IMR-90 (cell line): ENCODE measurements at regions not wholly inside any gene's neighbourhood (a gene's known extent, or its start where the extent isn't known, plus 50 kb on each side); places are given as distances from the start of the nearest gene placed in this dataset.

Experiments used
- ATAC-seq: fragments of 200-7000 bp; cut with Tn5 transposase; 2 replicates; pipeline ENCODE4 v1.9.1; 2020; ENCODE audit warnings: low read depth, mild to moderate bottlenecking, moderate library complexity
- BruUV-seq: library from RNA; stranded (reverse); fragments of 400-500 nt; replicated peaks from 2 replicates; lab custom pipeline; 2021; lab: Mats Ljungman, UMichigan
- CTCF ChIA-PET: fragments of 300-600 bp; formaldehyde crosslinking; extraction: SDS; loops from one replicate; lab custom pipeline; 2021; ENCODE audit warnings: antibody characterized with exemption; lab: Yijun Ruan, JAX
- POLR2A ChIA-PET: fragments of 300-600 bp; sonication (Branson Sonifier 250); formaldehyde crosslinking; loops from one replicate; lab custom pipeline; 2022; ENCODE audit warnings: antibody characterized with exemption; ENCODE audit not compliant: unreplicated experiment; lab: Charles Lee
- DNase-seq: peaks from one replicate; pipeline ENCODE4 v3.0.0; 2013
- H2AFZ ChIP-seq: replicated peaks from 2 replicates; pipeline ENCODE3; 2013; ENCODE audit warnings: low read length, mild to moderate bottlenecking; ENCODE audit not compliant: poor library complexity
- H2AK5ac ChIP-seq: 2 replicates; pipeline ENCODE4 v1.6.1; 2013; ENCODE audit warnings: low read depth, low read length, inconsistent platforms
- H2AK9ac ChIP-seq: replicated peaks from 2 replicates; pipeline ENCODE3; 2013; ENCODE audit warnings: mild to moderate bottlenecking, low read depth, low read length, moderate library complexity; ENCODE audit not compliant: poor library complexity
- H2BK120ac ChIP-seq: 2 replicates; pipeline ENCODE4 v1.6.1; 2013; ENCODE audit warnings: low read depth, low read length, inconsistent platforms
- H2BK15ac ChIP-seq: 3 replicates; pipeline ENCODE4 v1.6.1; 2013; ENCODE audit warnings: low read depth, low read length, inconsistent platforms
- H2BK20ac ChIP-seq: 2 replicates; pipeline ENCODE4 v1.6.1; 2013; ENCODE audit warnings: low read depth, mild to moderate bottlenecking, inconsistent platforms, low read length, moderate library complexity
- H2BK5ac ChIP-seq: 2 replicates; pipeline ENCODE4 v1.6.1; 2013; ENCODE audit warnings: mild to moderate bottlenecking, low read depth, low read length, inconsistent platforms; ENCODE audit not compliant: poor library complexity, severe bottlenecking
- H3K14ac ChIP-seq: replicated peaks from 2 replicates; pipeline ENCODE4 v1.6.1; 2013; ENCODE audit warnings: low read depth, low read length, inconsistent platforms
- H3K18ac ChIP-seq: 2 replicates; pipeline ENCODE4 v1.6.1; 2013; ENCODE audit warnings: low read depth, low read length, control low read depth
- H3K23ac ChIP-seq: 2 replicates; pipeline ENCODE4 v1.6.1; 2013; ENCODE audit warnings: low read depth, low read length, inconsistent platforms
- H3K27ac ChIP-seq: 2 replicates; pipeline ENCODE4 v1.5.1; 2013; ENCODE audit warnings: mild to moderate bottlenecking, control low read depth, low read length; ENCODE audit not compliant: insufficient read depth
- H3K27me3 ChIP-seq: 2 replicates; pipeline ENCODE4 v1.6.1; 2013; ENCODE audit warnings: low read length; ENCODE audit not compliant: control insufficient read depth, insufficient read depth
- H3K36me3 ChIP-seq: 2 replicates; pipeline ENCODE4 v1.6.1; 2013; ENCODE audit warnings: low read length, mixed read lengths; ENCODE audit not compliant: control insufficient read depth, insufficient read depth
- H3K4ac ChIP-seq: 2 replicates; pipeline ENCODE4 v1.6.1; 2013; ENCODE audit warnings: low read depth, low read length, inconsistent platforms
- H3K4me1 ChIP-seq: 2 replicates; pipeline ENCODE4 v1.6.1; 2013; ENCODE audit warnings: low read length, mixed read lengths; ENCODE audit not compliant: control insufficient read depth, insufficient read depth
- H3K4me2 ChIP-seq: 2 replicates; pipeline ENCODE4 v1.6.1; 2013; ENCODE audit warnings: low read depth, mild to moderate bottlenecking, control low read depth, low read length, moderate library complexity
- H3K4me3 ChIP-seq: 2 replicates; pipeline ENCODE4 v1.5.1; 2013; ENCODE audit warnings: low read depth, mild to moderate bottlenecking, control low read depth, low read length, moderate library complexity; ENCODE audit not compliant: insufficient read depth
- H3K56ac ChIP-seq: 2 replicates; pipeline ENCODE4 v1.6.1; 2013; ENCODE audit warnings: low read length, inconsistent platforms; ENCODE audit not compliant: insufficient read depth; ENCODE audit errors: extremely low read depth
- H3K79me1 ChIP-seq, 2 experiments: 2 replicates each; pipeline ENCODE4 v1.6.1; 2013; ENCODE audit warnings: low read length in 2 of 2, inconsistent platforms in 1 of 2, low read depth in 1 of 2
- H3K9ac ChIP-seq: 2 replicates; pipeline ENCODE4 v1.6.1; 2013; ENCODE audit warnings: low read depth, low read length, control low read depth
- H3K9me1 ChIP-seq: 2 replicates; pipeline ENCODE4 v1.6.1; 2013; ENCODE audit warnings: low read length, inconsistent platforms; ENCODE audit not compliant: insufficient read depth
- H3K9me3 ChIP-seq: 2 replicates; pipeline ENCODE4 v1.6.1; 2013; ENCODE audit warnings: low read length; ENCODE audit not compliant: control insufficient read depth, insufficient read depth
- H4K20me1 ChIP-seq: 2 replicates; pipeline ENCODE4 v1.6.1; 2013; ENCODE audit warnings: low read length, inconsistent platforms; ENCODE audit not compliant: insufficient read depth
- H4K5ac ChIP-seq: 2 replicates; pipeline ENCODE4 v1.6.1; 2013; ENCODE audit warnings: mild to moderate bottlenecking, low read depth, low read length, control low read depth
- H4K8ac ChIP-seq, 2 experiments: 2 replicates each; pipeline ENCODE4 v1.6.1; 2013; ENCODE audit warnings: low read depth in 2 of 2, low read length in 2 of 2, control low read depth in 1 of 2, inconsistent platforms in 1 of 2
- H4K91ac ChIP-seq: 2 replicates; pipeline ENCODE4 v1.6.1; 2013; ENCODE audit warnings: low read depth, low read length, inconsistent platforms; ENCODE audit not compliant: insufficient read depth
- BHLHE40 ChIP-seq: fragments of 150-350 bp; IDR thresholded peaks from 2 replicates; pipeline ENCODE4 v1.6.1; 2016; ENCODE audit warnings: mild to moderate bottlenecking, low read depth, low read length
- NFE2L2 ChIP-seq: fragments of 150-350 bp; IDR thresholded peaks from 2 replicates; pipeline ENCODE4 v1.6.1; 2016; ENCODE audit warnings: low read depth, mild to moderate bottlenecking, low read length
- RAD21 ChIP-seq: IDR thresholded peaks from 2 replicates; pipeline ENCODE4 v1.6.1; 2012; ENCODE audit warnings: low read length, improper control_type of control experiment
- RCOR1 ChIP-seq: IDR thresholded peaks from 2 replicates; pipeline ENCODE4 v1.6.1; 2012; ENCODE audit warnings: mild to moderate bottlenecking, low read length, improper control_type of control experiment; ENCODE audit not compliant: insufficient replicate concordance
- WGBS, 2 experiments: methylation state at CpG; one replicate each; pipeline versions ENCODE4 v1.1.5 to v1.1.7; 2013; ENCODE audit warnings: missing lambda C conversion rate in 2 of 2; ENCODE audit not compliant: insufficient read length in 1 of 2; ENCODE audit errors: extremely low coverage in 2 of 2; 5-methylcytosine and 5-hydroxymethylcytosine counted together
- dilution Hi-C: fragments of 300-500 bp; cut with HindIII; formaldehyde crosslinking; loops from one replicate; pipeline ENCODE4 v1.14.3; 2018; ENCODE audit warnings: low sequenced_read_pairs; ENCODE audit not compliant: unreplicated experiment
- in situ Hi-C: fragments of 300-500 bp; cut with MboI; formaldehyde crosslinking; loops from 3 replicates; pipeline ENCODE4 v1.14.3; 2019; ENCODE audit warnings: low sequenced_read_pairs, inconsistent platforms, mixed read lengths
- intact Hi-C: fragments of 100-400 bp; cut with micrococcal nuclease; formaldehyde crosslinking; loops from 2 replicates; pipeline ENCODE4 v1.10.0; 2022

DNA sequence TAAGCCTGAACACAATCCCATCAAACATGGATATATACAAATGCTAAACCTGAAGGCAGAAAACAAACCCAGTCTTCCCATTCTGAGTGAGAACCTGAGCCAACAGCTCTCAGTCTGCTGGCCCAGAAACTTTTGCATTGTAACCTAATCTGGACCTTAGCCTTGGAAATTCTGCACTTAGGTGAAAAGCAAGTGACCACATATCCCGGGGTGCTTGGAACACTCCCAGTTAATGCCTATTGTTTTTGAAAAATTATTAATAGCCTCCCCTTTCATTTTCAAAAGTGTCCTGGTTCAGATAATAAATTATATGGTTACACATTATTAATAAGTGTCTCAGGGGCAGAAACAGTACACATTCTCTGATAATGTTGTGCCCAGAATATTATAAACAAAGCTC, 228.3 kb upstream of the TARS1 start:
- no peaks in the 10 kb centered on the region for H3K9me3 ChIP-seq
- no peak overlapping the region for H4K5ac ChIP-seq
- no peak overlapping the region for H3K56ac ChIP-seq
- H2BK15ac ChIP-seq, result no peak overlapping the region
- no peak overlapping the region for H3K4me2 ChIP-seq
- dilution Hi-C loops (no loop called here), in situ Hi-C loops (no loop called here), intact Hi-C loops (no loop called here)
- no peaks in the 10 kb centered on the region for H4K20me1 ChIP-seq
- H3K18ac ChIP-seq, result no peak overlapping the region
- H4K8ac ChIP-seq, result no peak overlapping the region
- H2AK5ac ChIP-seq, result no peak overlapping the region
- no peak overlapping the region for H2BK120ac ChIP-seq
- no peaks in the 10 kb centered on the region for H3K79me1 ChIP-seq
- no peak overlapping the region for H2BK20ac ChIP-seq
- H3K9ac ChIP-seq, result no peak overlapping the region
- no peaks in the 10 kb centered on the region for H3K4me1 ChIP-seq
- no peak for DNase-seq
- H2AFZ ChIP-seq, result no peak overlapping the region
- H3K27ac ChIP-seq, result no peak overlapping the region
- H3K4me3 ChIP-seq, result no peak overlapping the region
- no peak overlapping the region for H3K23ac ChIP-seq
- no peak overlapping the region for H3K4ac ChIP-seq
- no peak overlapping the region for H2AK9ac ChIP-seq
- POLR2A ChIA-PET, result no interaction called here
- no CpG with 5 or more reads among the region's 1 CpG for WGBS, 2 experiments
- H3K9me1 ChIP-seq, result no peaks in the 10 kb centered on the region
- H2BK5ac ChIP-seq, result no peak overlapping the region
- H3K36me3 ChIP-seq, result no peaks in the 10 kb centered on the region
- no peak for ATAC-seq
- TF ChIP-seq NFE2L2 (no peak), RAD21 (no peak), BHLHE40 (no peak), RCOR1 (no peak)
- H3K27me3 ChIP-seq, result no peaks in the 10 kb centered on the region
- no peak overlapping the region for H3K14ac ChIP-seq
- CTCF ChIA-PET, result no interaction called here
- H4K91ac ChIP-seq, result no peak overlapping the region
- BruUV-seq, result no TSS peak
